RWPE1 (cell line): ENCODE measurements at regions not wholly inside any gene's neighbourhood (a gene's known extent, or its start where the extent isn't known, plus 50 kb on each side); places are given as distances from the start of the nearest gene placed in this dataset.

Experiments used
- CTCF ChIA-PET: fragments of 350-600 bp; sonication (Branson Sonifier 250); formaldehyde crosslinking; extraction: SDS; loops from one replicate; lab custom pipeline; 2021; lab: Yijun Ruan, JAX
- POLR2A ChIA-PET: fragments of 400-600 bp; formaldehyde crosslinking; extraction: SDS; loops from one replicate; lab custom pipeline; 2020; ENCODE audit warnings: antibody characterized with exemption; ENCODE audit not compliant: low non-redundant PET; lab: Yijun Ruan, JAX
- DNase-seq: peaks from one replicate; pipeline ENCODE4 v3.0.0; 2012; ENCODE audit warnings: low spot score
- H3K27ac ChIP-seq: fragments of 450-650 bp; 2 replicates; pipeline ENCODE4 v1.5.1; 2017
- TF ChIP-seq, protein P1 (sequence below): fragments of 450-650 bp; conservative IDR thresholded peaks from 2 replicates; pipeline ENCODE4 v1.5.1; 2017; ENCODE audit warnings: low read depth, mild to moderate bottlenecking

DNA sequence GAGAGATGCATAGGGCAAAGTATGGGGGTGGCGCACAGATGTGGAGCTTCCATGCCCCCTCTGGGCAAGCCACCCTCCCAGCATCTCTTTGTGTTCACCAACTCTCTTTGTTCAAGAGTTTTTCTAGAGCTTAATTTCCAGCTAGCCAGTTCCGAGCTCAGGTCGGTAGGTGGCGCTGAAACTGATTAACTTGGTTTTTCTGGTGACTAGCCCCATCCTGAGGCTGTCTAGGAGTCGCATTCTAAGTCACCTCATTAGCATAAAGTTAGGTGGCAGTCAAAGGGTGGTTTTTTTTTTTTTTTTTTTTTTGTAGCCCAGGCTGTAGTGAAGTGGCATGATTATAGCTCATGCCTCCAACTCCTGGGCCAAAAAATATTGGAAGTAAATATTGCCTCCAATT, 476.4 kb downstream of the KDM4C start:
- H3K27ac ChIP-seq = no peak overlapping the region
- DNase-seq = no peak
- TF ChIP-seq, protein P1, sequence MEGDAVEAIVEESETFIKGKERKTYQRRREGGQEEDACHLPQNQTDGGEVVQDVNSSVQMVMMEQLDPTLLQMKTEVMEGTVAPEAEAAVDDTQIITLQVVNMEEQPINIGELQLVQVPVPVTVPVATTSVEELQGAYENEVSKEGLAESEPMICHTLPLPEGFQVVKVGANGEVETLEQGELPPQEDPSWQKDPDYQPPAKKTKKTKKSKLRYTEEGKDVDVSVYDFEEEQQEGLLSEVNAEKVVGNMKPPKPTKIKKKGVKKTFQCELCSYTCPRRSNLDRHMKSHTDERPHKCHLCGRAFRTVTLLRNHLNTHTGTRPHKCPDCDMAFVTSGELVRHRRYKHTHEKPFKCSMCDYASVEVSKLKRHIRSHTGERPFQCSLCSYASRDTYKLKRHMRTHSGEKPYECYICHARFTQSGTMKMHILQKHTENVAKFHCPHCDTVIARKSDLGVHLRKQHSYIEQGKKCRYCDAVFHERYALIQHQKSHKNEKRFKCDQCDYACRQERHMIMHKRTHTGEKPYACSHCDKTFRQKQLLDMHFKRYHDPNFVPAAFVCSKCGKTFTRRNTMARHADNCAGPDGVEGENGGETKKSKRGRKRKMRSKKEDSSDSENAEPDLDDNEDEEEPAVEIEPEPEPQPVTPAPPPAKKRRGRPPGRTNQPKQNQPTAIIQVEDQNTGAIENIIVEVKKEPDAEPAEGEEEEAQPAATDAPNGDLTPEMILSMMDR = peak; percentile 50
- ChIA-PET POLR2A (no interaction called here), CTCF (interaction anchor here (0.5 to 1.4 kb wide), 6 partner anchors 9 to 182 kb away, joined by 3 to 4 read pairs (median 4); no protein-coding TSS in a partner anchor)

DNA sequence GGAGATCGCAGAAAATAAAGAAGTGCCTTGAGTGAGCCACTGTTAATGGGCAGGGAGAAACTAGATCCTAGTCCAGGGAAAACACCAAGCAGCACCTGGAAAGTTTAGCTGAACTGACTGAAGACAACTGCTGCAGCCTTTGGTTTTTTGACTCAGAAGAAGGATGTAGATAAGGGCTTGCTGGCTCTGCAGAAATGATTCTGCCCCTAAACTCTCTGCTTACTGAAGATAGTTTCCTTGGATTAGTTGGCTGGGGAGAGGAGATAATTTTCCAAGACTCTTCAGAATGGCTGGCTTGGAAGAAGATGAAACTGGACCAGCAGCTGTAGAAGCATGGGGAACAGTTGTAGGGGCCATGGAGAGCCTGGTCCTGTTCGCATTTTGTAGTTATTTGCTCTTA, 471.8 kb downstream of the KDM4C start:
- H3K27ac ChIP-seq = no peak overlapping the region
- no peak for DNase-seq
- ChIA-PET CTCF (interaction anchor here (0.5 kb wide), 1 partner anchor 11 kb away, joined by 4 read pairs; no protein-coding TSS in a partner anchor), POLR2A (no interaction called here)
- TF ChIP-seq, protein P1 = no peak

- no peak overlapping the region for H3K27ac ChIP-seq
- CTCF ChIA-PET = interaction anchor here (0.7 kb wide), 1 partner anchor 7 kb away, joined by 3 read pairs; no protein-coding TSS in a partner anchor
- TF ChIP-seq, protein P1 = no peak
- POLR2A ChIA-PET = no interaction called here
- DNase-seq = no peak
Measured at GRCh38 chr9:7228726-7229125, 471.0 kb downstream of the KDM4C start.

DNA sequence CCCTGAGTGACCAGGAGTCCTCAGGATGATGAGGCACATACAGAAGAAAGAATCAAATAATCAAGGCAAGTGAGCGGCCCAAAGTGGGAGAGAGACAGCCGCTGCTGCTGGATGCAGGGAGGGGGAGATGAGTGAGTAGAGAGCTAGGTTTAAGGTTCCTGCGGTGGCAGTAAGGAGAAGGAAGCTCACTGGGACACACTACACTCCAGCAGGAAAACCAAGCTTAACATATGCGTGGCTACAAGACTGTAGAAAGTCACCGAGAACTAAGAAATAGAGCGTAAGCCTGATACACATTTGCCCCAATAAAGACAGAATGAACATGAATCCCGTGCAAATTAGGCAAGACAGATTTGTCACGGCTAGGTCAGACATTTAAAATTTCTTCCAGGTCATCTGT, 470.2 kb downstream of the KDM4C start:
- H3K27ac ChIP-seq = no peak overlapping the region
- CTCF ChIA-PET = interaction anchor here (0.7 kb wide), 1 partner anchor 8 kb away, joined by 3 read pairs; no protein-coding TSS in a partner anchor
- POLR2A ChIA-PET = no interaction called here
- TF ChIP-seq, protein P1 = no peak
- DNase-seq = no peak

DNA sequence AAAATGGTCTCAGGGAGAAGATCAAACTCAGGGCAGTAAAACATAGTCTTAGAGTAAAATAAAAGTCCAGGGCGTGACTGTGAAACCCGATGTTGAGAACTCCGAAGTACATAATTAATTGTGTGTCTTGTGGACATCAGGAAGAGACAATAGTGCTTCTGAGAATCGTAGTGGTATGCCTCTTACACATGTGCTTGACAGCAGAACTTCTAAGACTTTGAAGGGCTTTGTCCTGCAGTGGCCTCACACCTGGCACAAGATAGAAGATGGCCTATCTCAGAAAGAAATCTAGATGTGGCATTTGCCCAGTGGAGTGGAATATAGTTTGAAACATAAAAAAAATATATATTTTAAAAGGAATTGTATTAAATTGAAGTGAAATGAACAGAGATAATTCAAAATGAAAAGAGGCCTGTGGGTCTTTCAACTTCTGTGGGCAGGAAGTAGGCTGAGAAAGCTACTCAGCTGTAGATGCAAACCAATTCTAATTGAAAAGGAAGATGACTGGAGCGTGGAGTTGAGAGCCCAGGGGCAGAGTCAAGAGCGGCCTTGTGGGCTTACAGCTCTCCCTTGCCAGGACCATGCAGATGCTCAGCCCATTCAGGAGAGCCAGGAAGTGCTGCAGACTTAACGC, 468.4 kb downstream of the KDM4C start:
- TF ChIP-seq, protein P1 = no peak
- ChIA-PET CTCF (no interaction called here), POLR2A (no interaction called here)
- no peak for DNase-seq
- no peak overlapping the region for H3K27ac ChIP-seq
